PC-9 (cell line): ENCODE measurements at regions not wholly inside any gene's neighbourhood (a gene's known extent, or its start where the extent isn't known, plus 50 kb on each side); places are given as distances from the start of the nearest gene placed in this dataset.

Source experiments
- BruUV-seq: library from RNA; stranded (reverse); fragments of 400-500 nt; replicated peaks from 2 replicates; lab custom pipeline; 2021; lab: Mats Ljungman, UMichigan
- CTCF ChIA-PET: fragments of 300-600 bp; sonication (Branson Sonifier 250); formaldehyde crosslinking; loops from one replicate; lab custom pipeline; 2022; ENCODE audit warnings: antibody characterized with exemption; lab: Charles Lee
- POLR2A ChIA-PET: fragments of 300-600 bp; sonication (Branson Sonifier 250); formaldehyde crosslinking; loops from one replicate; lab custom pipeline; 2022; ENCODE audit warnings: antibody characterized with exemption; ENCODE audit not compliant: unreplicated experiment; lab: Charles Lee
- DNase-seq, 2 experiments: peaks; one replicate each; pipeline versions ENCODE4 v3.0.0 to v3.0.0-alpha.2; 2015 to 2022; ENCODE audit warnings: mixed read lengths in 1 of 2
- H2AFZ ChIP-seq: fragments of 200-600 bp; sonication (generic); 2 replicates; pipeline ENCODE4 v1.8.1; 2017; ENCODE audit warnings: antibody characterized with exemption
- H3F3A ChIP-seq: fragments of 200-600 bp; sonication (generic); 2 replicates; pipeline ENCODE4 v1.8.1; 2017; ENCODE audit warnings: antibody characterized with exemption, mild to moderate bottlenecking, low read depth; ENCODE audit not compliant: insufficient read depth
- H3K27ac ChIP-seq: fragments of 200-600 bp; sonication (generic); 2 replicates; pipeline ENCODE4 v1.6.1; 2016; ENCODE audit warnings: mixed run types
- H3K27me3 ChIP-seq: fragments of 200-600 bp; sonication (generic); 2 replicates; pipeline ENCODE4 v1.6.1; 2016; ENCODE audit warnings: low read depth, mixed run types; ENCODE audit not compliant: insufficient read depth
- H3K36me3 ChIP-seq: fragments of 200-600 bp; sonication (generic); 2 replicates; pipeline ENCODE4 v1.6.1; 2016; ENCODE audit warnings: low read depth, mixed run types
- H3K4me1 ChIP-seq: fragments of 200-600 bp; sonication (generic); replicated peaks from 2 replicates; pipeline ENCODE4 v1.6.1; 2016; ENCODE audit warnings: mixed run types; ENCODE audit not compliant: insufficient read depth
- H3K4me2 ChIP-seq: fragments of 200-600 bp; sonication (generic); 2 replicates; pipeline ENCODE4 v1.6.1; 2017; ENCODE audit warnings: mixed run types
- H3K4me3 ChIP-seq: fragments of 200-600 bp; sonication (generic); 2 replicates; pipeline ENCODE4 v1.6.1; 2016; ENCODE audit warnings: mixed run types
- H3K79me2 ChIP-seq: fragments of 200-600 bp; sonication (generic); 2 replicates; pipeline ENCODE4 v1.6.1; 2017; ENCODE audit warnings: low read depth, mixed run types
- H3K9me2 ChIP-seq: fragments of 200-600 bp; sonication (generic); 2 replicates; pipeline ENCODE4 v1.8.1; 2017; ENCODE audit warnings: mild to moderate bottlenecking; ENCODE audit not compliant: insufficient read depth
- H3K9me3 ChIP-seq: fragments of 200-600 bp; sonication (generic); 2 replicates; pipeline ENCODE4 v1.8.1; 2016; ENCODE audit warnings: low read depth; ENCODE audit not compliant: insufficient read depth
- H4K20me1 ChIP-seq: fragments of 200-600 bp; sonication (generic); 2 replicates; pipeline ENCODE4 v1.8.1; 2017; ENCODE audit not compliant: insufficient read depth
- EZH2 ChIP-seq: fragments of 200-600 bp; sonication (generic); IDR thresholded peaks from 2 replicates; pipeline ENCODE4 v1.8.0; 2017; ENCODE audit warnings: antibody characterized with exemption, low read depth
- intact Hi-C: fragments of 100-400 bp; cut with micrococcal nuclease; formaldehyde crosslinking; loops from one replicate; pipeline ENCODE4 v1.10.0; 2022; ENCODE audit not compliant: unreplicated experiment
- TF ChIP-seq, protein P1 (sequence below): fragments of 200-600 bp; sonication (generic); conservative IDR thresholded peaks from 2 replicates; pipeline ENCODE4 v1.6.1; 2017; ENCODE audit warnings: mixed run types, antibody characterized with exemption, mild to moderate bottlenecking, moderate library complexity

DNA sequence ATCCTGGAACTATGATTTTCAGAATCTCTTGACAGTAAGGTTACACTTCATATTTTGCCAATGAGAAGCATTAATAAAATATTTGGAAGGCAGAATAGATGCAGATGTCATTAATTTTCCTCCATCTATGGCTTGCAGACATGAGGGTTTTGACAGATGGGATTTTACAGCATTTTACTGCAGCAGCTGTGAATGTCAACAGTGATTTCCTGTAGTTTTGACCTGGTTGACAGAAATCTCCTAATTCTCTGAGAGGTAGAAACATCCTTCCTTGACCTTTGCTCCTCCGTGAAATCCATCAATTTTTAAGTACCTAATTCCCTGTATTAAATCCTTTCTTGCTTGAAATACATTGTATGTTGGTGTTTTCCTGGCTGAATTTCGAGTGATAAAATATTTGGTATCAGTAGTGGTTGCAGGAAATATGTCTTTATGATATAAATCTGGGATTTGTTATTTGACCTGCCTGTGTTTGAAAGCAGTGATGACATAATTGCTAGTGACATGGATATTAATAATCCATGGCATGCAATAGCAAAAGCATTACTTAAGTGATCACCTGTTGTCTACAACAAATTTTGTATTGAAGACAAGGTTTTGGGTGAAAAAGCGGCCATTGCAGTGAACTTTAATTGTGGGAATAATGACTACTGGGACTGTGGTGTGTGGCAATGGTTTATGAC, 73.9 kb downstream of the HLX start:
- Histone ChIP-seq H3K4me3 (no peak overlapping the region), H3K79me2 (no peaks in the 10 kb centered on the region), H3K9me2 (no peaks in the 10 kb centered on the region), H3K27me3 (no peaks in the 10 kb centered on the region), H3K27ac (no peak overlapping the region), H3K4me2 (no peak overlapping the region), H2AFZ (no peak overlapping the region), H3K9me3 (peaks cover 13% of the 10 kb centered on the region), H4K20me1 (no peaks in the 10 kb centered on the region), H3K36me3 (no peaks in the 10 kb centered on the region), H3F3A (no peaks in the 10 kb centered on the region), H3K4me1 (no peaks in the 10 kb centered on the region)
- BruUV-seq, result no TSS peak
- intact Hi-C loops, result no loop called here
- ChIA-PET CTCF (no interaction called here), POLR2A (no interaction called here)
- DNase-seq, result no peak
- TF ChIP-seq EZH2, result no peak
- TF ChIP-seq, protein P1, sequence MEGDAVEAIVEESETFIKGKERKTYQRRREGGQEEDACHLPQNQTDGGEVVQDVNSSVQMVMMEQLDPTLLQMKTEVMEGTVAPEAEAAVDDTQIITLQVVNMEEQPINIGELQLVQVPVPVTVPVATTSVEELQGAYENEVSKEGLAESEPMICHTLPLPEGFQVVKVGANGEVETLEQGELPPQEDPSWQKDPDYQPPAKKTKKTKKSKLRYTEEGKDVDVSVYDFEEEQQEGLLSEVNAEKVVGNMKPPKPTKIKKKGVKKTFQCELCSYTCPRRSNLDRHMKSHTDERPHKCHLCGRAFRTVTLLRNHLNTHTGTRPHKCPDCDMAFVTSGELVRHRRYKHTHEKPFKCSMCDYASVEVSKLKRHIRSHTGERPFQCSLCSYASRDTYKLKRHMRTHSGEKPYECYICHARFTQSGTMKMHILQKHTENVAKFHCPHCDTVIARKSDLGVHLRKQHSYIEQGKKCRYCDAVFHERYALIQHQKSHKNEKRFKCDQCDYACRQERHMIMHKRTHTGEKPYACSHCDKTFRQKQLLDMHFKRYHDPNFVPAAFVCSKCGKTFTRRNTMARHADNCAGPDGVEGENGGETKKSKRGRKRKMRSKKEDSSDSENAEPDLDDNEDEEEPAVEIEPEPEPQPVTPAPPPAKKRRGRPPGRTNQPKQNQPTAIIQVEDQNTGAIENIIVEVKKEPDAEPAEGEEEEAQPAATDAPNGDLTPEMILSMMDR, result no peak

DNA sequence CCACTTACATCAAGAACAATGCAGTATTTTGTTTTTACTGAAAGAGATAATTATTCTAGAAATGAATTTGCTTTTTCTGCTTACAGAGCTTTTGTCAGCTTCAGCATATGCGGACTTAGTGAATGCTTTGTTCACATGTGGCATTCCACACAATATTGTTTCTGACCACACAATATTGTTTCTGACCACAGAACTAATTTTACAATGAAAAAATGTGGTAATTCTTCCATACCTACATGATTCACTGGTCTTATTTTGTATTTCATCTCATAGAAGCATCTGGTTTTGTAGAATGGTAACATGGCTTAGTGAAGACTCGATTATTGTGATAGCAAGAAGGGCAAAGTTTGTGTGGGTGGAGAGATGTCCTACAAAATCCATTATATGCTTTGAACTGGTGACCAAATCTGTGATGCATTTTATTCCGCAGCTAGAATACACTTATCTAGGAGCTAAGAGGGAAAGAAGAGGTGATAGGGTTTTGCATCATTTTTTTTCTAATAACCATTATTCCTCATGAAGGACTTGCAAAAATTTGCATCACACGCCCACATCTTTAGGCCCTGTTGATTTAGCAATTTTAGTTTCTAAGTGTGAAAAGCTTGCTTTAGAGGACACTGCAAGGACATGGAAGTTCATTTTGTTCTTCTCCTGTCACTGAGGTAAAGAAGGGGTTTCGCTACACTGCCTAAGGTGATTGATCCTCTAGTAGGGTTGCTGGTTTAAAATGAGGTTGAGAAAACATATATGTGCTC, 75.3 kb downstream of the HLX start:
- no peak overlapping the region for H2AFZ ChIP-seq
- no peaks in the 10 kb centered on the region for H3F3A ChIP-seq
- intact Hi-C loops, result no loop called here
- no peak overlapping the region for H3K4me2 ChIP-seq
- H3K27ac ChIP-seq, result no peak overlapping the region
- ChIA-PET POLR2A (no interaction called here), CTCF (no interaction called here)
- H4K20me1 ChIP-seq, result no peaks in the 10 kb centered on the region
- H3K4me3 ChIP-seq, result no peak overlapping the region
- BruUV-seq, result no TSS peak
- no peak for TF ChIP-seq EZH2
- TF ChIP-seq, protein P1, result no peak
- H3K9me2 ChIP-seq, result no peaks in the 10 kb centered on the region
- no peaks in the 10 kb centered on the region for H3K4me1 ChIP-seq
- H3K27me3 ChIP-seq, result no peaks in the 10 kb centered on the region
- H3K36me3 ChIP-seq, result no peaks in the 10 kb centered on the region
- no peaks in the 10 kb centered on the region for H3K79me2 ChIP-seq
- no peak for DNase-seq
- H3K9me3 ChIP-seq, result peaks cover 8% of the 10 kb centered on the region; the same call in 1 of the 2 replicates

DNA sequence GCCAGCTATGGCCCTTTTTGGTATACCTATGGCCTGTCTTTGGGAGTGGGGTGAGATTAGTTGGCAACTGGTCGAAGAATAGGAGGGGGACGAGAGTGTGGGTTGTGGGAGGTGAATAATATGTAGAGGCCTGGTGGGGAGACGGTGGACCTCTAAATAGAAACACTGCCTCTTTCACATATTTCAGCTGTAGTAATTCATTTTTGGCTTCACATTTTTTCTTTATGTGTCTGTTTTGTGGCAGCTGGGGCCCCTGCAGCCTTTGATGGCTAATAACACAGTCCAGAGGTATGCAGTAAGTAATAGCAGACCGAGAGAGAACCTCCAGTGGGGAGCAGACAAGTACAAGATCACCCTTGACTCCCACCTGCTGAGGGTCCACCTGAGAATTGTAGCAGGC, 75.9 kb downstream of the HLX start:
- Histone ChIP-seq H3K9me3 (peaks cover 7% of the 10 kb centered on the region), H3K4me2 (no peak overlapping the region), H3K79me2 (no peaks in the 10 kb centered on the region), H4K20me1 (no peaks in the 10 kb centered on the region), H3K36me3 (no peaks in the 10 kb centered on the region), H3K4me1 (no peaks in the 10 kb centered on the region), H3K27ac (no peak overlapping the region), H3K27me3 (no peaks in the 10 kb centered on the region), H3K4me3 (no peak overlapping the region), H2AFZ (no peak overlapping the region), H3K9me2 (no peaks in the 10 kb centered on the region), H3F3A (no peaks in the 10 kb centered on the region)
- BruUV-seq, result no TSS peak
- CTCF ChIA-PET, result no interaction called here
- TF ChIP-seq EZH2, result no peak
- TF ChIP-seq, protein P1, result no peak
- no peak for DNase-seq
- intact Hi-C loops, result no loop called here
- POLR2A ChIA-PET, result no interaction called here
